ENCODE measurements at regions not wholly inside any gene's neighbourhood (a gene's known extent, or its start where the extent isn't known, plus 50 kb on each side); places are given as distances from the start of the nearest gene placed in this dataset.

GRCh38 chr2:55101466-55101865 lies 51.2 kb upstream of the RTN4 start:
- H3K4me3 ChIP-seq (ENCODE audit: insufficient read depth, low read length), result no peak overlapping the region
- no peaks in the 10 kb centered on the region for H4K20me1 ChIP-seq (ENCODE audit: insufficient read depth, low read length)
- no peaks in the 10 kb centered on the region for H3K79me2 ChIP-seq (ENCODE audit: insufficient read depth, low read length)
- no peaks in the 10 kb centered on the region for H3K27me3 ChIP-seq (ENCODE audit: insufficient read depth, low read length)
- H3K9me3 ChIP-seq (ENCODE audit: low read depth, low read length), result no peaks in the 10 kb centered on the region
- no peak for DNase-seq (ENCODE audit: insufficient read length, low spot score, missing footprints)
- TF ChIP-seq CTCF (IDR thresholded peaks at IDR 0.05; ENCODE audit: extremely low read depth, low read depth, low read length), result no peak
- no peak overlapping the region for H2AFZ ChIP-seq (ENCODE audit: low read length)
- H3K4me2 ChIP-seq (ENCODE audit: insufficient read depth, low read length), result peak overlapping the region; percentile 69
- H3K4me1 ChIP-seq (ENCODE audit: insufficient read depth, low read length), result peaks cover 69% of the 10 kb centered on the region
- no peaks in the 10 kb centered on the region for H3K36me3 ChIP-seq (ENCODE audit: insufficient read depth, low read length)
- H3K27ac ChIP-seq (ENCODE audit: low read depth, low read length), result peak overlapping the region; percentile 91

- H2AFZ ChIP-seq (ENCODE audit: low read length), result no peak overlapping the region
Observed at GRCh38 chr2:55099878-55100820, 49.9 kb upstream of the RTN4 start.

More at GRCh38 chr2:55099878-55100820, 49.9 kb upstream of the RTN4 start:
- Histone ChIP-seq H3K79me2 (ENCODE audit: insufficient read depth, low read length) (no peaks in the 10 kb centered on the region), H3K27me3 (ENCODE audit: insufficient read depth, low read length) (no peaks in the 10 kb centered on the region), H3K4me3 (ENCODE audit: insufficient read depth, low read length) (peak overlapping the region; percentile 46), H3K36me3 (ENCODE audit: insufficient read depth, low read length) (no peaks in the 10 kb centered on the region), H3K9me3 (ENCODE audit: low read depth, low read length) (no peaks in the 10 kb centered on the region), H3K27ac (ENCODE audit: low read depth, low read length) (peak overlapping the region; percentile 91), H3K4me2 (ENCODE audit: insufficient read depth, low read length) (peak overlapping the region; percentile 73), H4K20me1 (ENCODE audit: insufficient read depth, low read length) (no peaks in the 10 kb centered on the region), H3K4me1 (ENCODE audit: insufficient read depth, low read length) (peaks cover 62% of the 10 kb centered on the region)
- no peak for DNase-seq (ENCODE audit: insufficient read length, low spot score, missing footprints)
- TF ChIP-seq CTCF (IDR thresholded peaks at IDR 0.05; ENCODE audit: extremely low read depth, low read depth, low read length), result no peak
